ENCODE measurements at regions not wholly inside any gene's neighbourhood (a gene's known extent, or its start where the extent isn't known, plus 50 kb on each side); places are given as distances from the start of the nearest gene placed in this dataset.

GRCh38 chr6:81166770-81167169, 585.7 kb downstream of the TENT5A start:
- intact Hi-C loops (cut with micrococcal nuclease), result no loop called here
- BruUV-seq (replicated peaks), result no TSS peak
- no peaks in the 10 kb centered on the region for H3K27me3 ChIP-seq (ENCODE audit: insufficient read depth, low read length)
- ChIA-PET CTCF (no interaction called here), RAD21 (ENCODE audit: low non-redundant PET in 1 of 2, low total read pairs in 2 of 2, uncharacterized antibody in 2 of 2, unreplicated experiment in 2 of 2) (no interaction called here), POLR2A (no interaction called here)
- no peaks in the 10 kb centered on the region for H3K9me2 ChIP-seq (ENCODE audit: insufficient read depth)
- H3K36me3 ChIP-seq (ENCODE audit: control insufficient read depth in 1 of 2, insufficient read depth in 2 of 2, low read length in 2 of 2), result no peaks in the 10 kb centered on the region
- DNase-seq (ENCODE audit: low read depth, low spot score) (no peak), ATAC-seq (no peak)
- no peak overlapping the region for H2AFZ ChIP-seq (ENCODE audit: low read depth, low read length, poor library complexity, severe bottlenecking)
- TF ChIP-seq CTCF (IDR thresholded peaks at IDR 0.05 in 2 of 3, conservative IDR thresholded peaks at IDR 0.05 in 1 of 3; ENCODE audit: borderline replicate concordance in 1 of 3, insufficient read depth in 1 of 3, low read depth in 2 of 3, low read length in 2 of 3), result no peak
- no peak for TF ChIP-seq TCF7L2 (IDR thresholded peaks at IDR 0.05; ENCODE audit: borderline replicate concordance, extremely low read depth, insufficient read depth, insufficient read length)
- no peak for TF ChIP-seq ATF3 (IDR thresholded peaks at IDR 0.05)
- no peak for TF ChIP-seq RAD21 (IDR thresholded peaks at IDR 0.05; ENCODE audit: low read depth)
- TF ChIP-seq EZH2phosphoT487 (IDR thresholded peaks at IDR 0.05; ENCODE audit: borderline replicate concordance), result no peak
- TF ChIP-seq MAX (IDR thresholded peaks at IDR 0.05), result no peak
- no peak for TF ChIP-seq POLR2A (IDR thresholded peaks at IDR 0.05; ENCODE audit: borderline replicate concordance, extremely low read depth, insufficient read depth, insufficient read length)
- H3K4me1 ChIP-seq (ENCODE audit: control insufficient read depth in 1 of 2, insufficient read depth in 2 of 2, low read length in 2 of 2), result no peaks in the 10 kb centered on the region
- no peak overlapping the region for H3K9ac ChIP-seq (ENCODE audit: low read length)
- H3K79me2 ChIP-seq (ENCODE audit: insufficient read depth, low read length), result no peaks in the 10 kb centered on the region
- no peak overlapping the region for H3K4me3 ChIP-seq (replicated peaks in 1 of 2; ENCODE audit: low read depth in 1 of 2, low read length in 2 of 2)
- H3K27ac ChIP-seq (ENCODE audit: low read depth, low read length), result no peak overlapping the region
- no peaks in the 10 kb centered on the region for H4K20me1 ChIP-seq (ENCODE audit: insufficient read depth)
- H3K4me2 ChIP-seq (ENCODE audit: low read length), result no peak overlapping the region
- H3K9me3 ChIP-seq (ENCODE audit: control insufficient read depth in 1 of 2, insufficient read depth in 1 of 2, low read depth in 1 of 2, low read length in 2 of 2), result no peaks in the 10 kb centered on the region

- ChIA-PET POLR2A (no interaction called here), RAD21 (ENCODE audit: low non-redundant PET in 1 of 2, low total read pairs in 2 of 2, uncharacterized antibody in 2 of 2, unreplicated experiment in 2 of 2) (no interaction called here), CTCF (no interaction called here)
- intact Hi-C loops (cut with micrococcal nuclease), result no loop called here
- Histone ChIP-seq H4K20me1 (ENCODE audit: insufficient read depth) (no peaks in the 10 kb centered on the region), H2AFZ (ENCODE audit: low read depth, low read length, poor library complexity, severe bottlenecking) (no peak overlapping the region), H3K9me3 (ENCODE audit: control insufficient read depth in 1 of 2, insufficient read depth in 1 of 2, low read depth in 1 of 2, low read length in 2 of 2) (no peaks in the 10 kb centered on the region), H3K36me3 (ENCODE audit: control insufficient read depth in 1 of 2, insufficient read depth in 2 of 2, low read length in 2 of 2) (no peaks in the 10 kb centered on the region), H3K9me2 (ENCODE audit: insufficient read depth) (no peaks in the 10 kb centered on the region), H3K79me2 (ENCODE audit: insufficient read depth, low read length) (no peaks in the 10 kb centered on the region), H3K4me3 (replicated peaks in 1 of 2; ENCODE audit: low read depth in 1 of 2, low read length in 2 of 2) (no peak overlapping the region), H3K4me2 (ENCODE audit: low read length) (no peak overlapping the region), H3K27me3 (ENCODE audit: insufficient read depth, low read length) (no peaks in the 10 kb centered on the region), H3K4me1 (ENCODE audit: control insufficient read depth in 1 of 2, insufficient read depth in 2 of 2, low read length in 2 of 2) (no peaks in the 10 kb centered on the region), H3K27ac (ENCODE audit: low read depth, low read length) (no peak overlapping the region), H3K9ac (ENCODE audit: low read length) (no peak overlapping the region)
- no TSS peak for BruUV-seq (replicated peaks)
- ATAC-seq, result no peak
- no peak for DNase-seq (ENCODE audit: low read depth, low spot score)
- no peak for TF ChIP-seq SIN3A (IDR thresholded peaks at IDR 0.05; ENCODE audit: low read depth)
- TF ChIP-seq RAD21 (IDR thresholded peaks at IDR 0.05; ENCODE audit: low read depth), result no peak
- no peak for TF ChIP-seq ATF3 (IDR thresholded peaks at IDR 0.05)
- TF ChIP-seq SP1 (IDR thresholded peaks at IDR 0.05; ENCODE audit: low read depth), result no peak
- TF ChIP-seq JUND (IDR thresholded peaks at IDR 0.05), result no peak
- TF ChIP-seq SRF (IDR thresholded peaks at IDR 0.05; ENCODE audit: low read depth), result no peak
- TF ChIP-seq FOSL1 (IDR thresholded peaks at IDR 0.05; ENCODE audit: low read depth), result no peak
- no peak for TF ChIP-seq ZBTB33 (IDR thresholded peaks at IDR 0.05; ENCODE audit: extremely low read depth, insufficient replicate concordance, low read length)
- TF ChIP-seq TCF7L2 (IDR thresholded peaks at IDR 0.05; ENCODE audit: borderline replicate concordance, extremely low read depth, insufficient read depth, insufficient read length), result no peak
- no peak for TF ChIP-seq EZH2phosphoT487 (IDR thresholded peaks at IDR 0.05; ENCODE audit: borderline replicate concordance)
- no peak for TF ChIP-seq CBX3 (IDR thresholded peaks at IDR 0.05; ENCODE audit: low read depth)
- TF ChIP-seq POLR2A (IDR thresholded peaks at IDR 0.05; ENCODE audit: borderline replicate concordance, extremely low read depth, insufficient read depth, insufficient read length), result no peak
- no peak for TF ChIP-seq YY1 (IDR thresholded peaks at IDR 0.05; ENCODE audit: extremely low read depth, insufficient replicate concordance, low read depth, low read length)
- no peak for TF ChIP-seq POLR2AphosphoS5 (IDR thresholded peaks at IDR 0.05; ENCODE audit: low read depth, low read length)
- TF ChIP-seq ZFX (IDR thresholded peaks at IDR 0.05), result no peak
Observed at GRCh38 chr6:81158956-81159355, 593.5 kb downstream of the TENT5A start.
